ENCODE measurements at regions not wholly inside any gene's neighbourhood (a gene's known extent, or its start where the extent isn't known, plus 50 kb on each side); places are given as distances from the start of the nearest gene placed in this dataset.

- no peak overlapping the region for H3K4me3 ChIP-seq (ENCODE audit: control insufficient read depth, low read depth, low read length)
- TF ChIP-seq, protein P1, sequence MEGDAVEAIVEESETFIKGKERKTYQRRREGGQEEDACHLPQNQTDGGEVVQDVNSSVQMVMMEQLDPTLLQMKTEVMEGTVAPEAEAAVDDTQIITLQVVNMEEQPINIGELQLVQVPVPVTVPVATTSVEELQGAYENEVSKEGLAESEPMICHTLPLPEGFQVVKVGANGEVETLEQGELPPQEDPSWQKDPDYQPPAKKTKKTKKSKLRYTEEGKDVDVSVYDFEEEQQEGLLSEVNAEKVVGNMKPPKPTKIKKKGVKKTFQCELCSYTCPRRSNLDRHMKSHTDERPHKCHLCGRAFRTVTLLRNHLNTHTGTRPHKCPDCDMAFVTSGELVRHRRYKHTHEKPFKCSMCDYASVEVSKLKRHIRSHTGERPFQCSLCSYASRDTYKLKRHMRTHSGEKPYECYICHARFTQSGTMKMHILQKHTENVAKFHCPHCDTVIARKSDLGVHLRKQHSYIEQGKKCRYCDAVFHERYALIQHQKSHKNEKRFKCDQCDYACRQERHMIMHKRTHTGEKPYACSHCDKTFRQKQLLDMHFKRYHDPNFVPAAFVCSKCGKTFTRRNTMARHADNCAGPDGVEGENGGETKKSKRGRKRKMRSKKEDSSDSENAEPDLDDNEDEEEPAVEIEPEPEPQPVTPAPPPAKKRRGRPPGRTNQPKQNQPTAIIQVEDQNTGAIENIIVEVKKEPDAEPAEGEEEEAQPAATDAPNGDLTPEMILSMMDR (conservative IDR thresholded peaks at IDR 0.05; ENCODE audit: control insufficient read depth, insufficient read depth, low read depth, low read length): no peak
- DNase-seq (ENCODE audit: low read depth): peak; percentile 1
Measured at GRCh38 chrX:144916785-144917184, 330.5 kb upstream of the SPANXN1 start.

GRCh38 chrX:144918936-144919335, 328.4 kb upstream of the SPANXN1 start:
- DNase-seq (ENCODE audit: low read depth): no peak
- TF ChIP-seq, protein P1 (conservative IDR thresholded peaks at IDR 0.05; ENCODE audit: control insufficient read depth, insufficient read depth, low read depth, low read length): no peak
- no peak overlapping the region for H3K4me3 ChIP-seq (ENCODE audit: control insufficient read depth, low read depth, low read length)

- DNase-seq (ENCODE audit: low read depth): peak; percentile 61
- H3K4me3 ChIP-seq (ENCODE audit: control insufficient read depth, low read depth, low read length): no peak overlapping the region
- TF ChIP-seq, protein P1 (conservative IDR thresholded peaks at IDR 0.05; ENCODE audit: control insufficient read depth, insufficient read depth, low read depth, low read length): no peak
Measured at GRCh38 chrX:144946666-144947065, 300.6 kb upstream of the SPANXN1 start.

Data from fibroblast of mammary gland (primary cell).